ENCODE measurements at regions not wholly inside any gene's neighbourhood (a gene's known extent, or its start where the extent isn't known, plus 50 kb on each side); places are given as distances from the start of the nearest gene placed in this dataset.

- TF ChIP-seq EP300 (IDR thresholded peaks at IDR 0.05; ENCODE audit: borderline replicate concordance) (no peak), TAF1 (IDR thresholded peaks at IDR 0.05; ENCODE audit: low read depth) (no peak), YY1 (IDR thresholded peaks at IDR 0.05; ENCODE audit: low read depth) (no peak), RAD21 (IDR thresholded peaks at IDR 0.05; ENCODE audit: low read depth) (no peak), MAX (IDR thresholded peaks at IDR 0.05) (no peak), ZBTB7A (IDR thresholded peaks at IDR 0.05; ENCODE audit: low read depth) (no peak), USF1 (IDR thresholded peaks at IDR 0.05) (no peak), REST (IDR thresholded peaks at IDR 0.05; ENCODE audit: low read depth) (no peak), CREB1 (IDR thresholded peaks at IDR 0.05; ENCODE audit: low read depth) (no peak), TCF12 (IDR thresholded peaks at IDR 0.05; ENCODE audit: low read depth) (no peak), EGR1 (IDR thresholded peaks at IDR 0.05) (no peak), CEBPB (IDR thresholded peaks at IDR 0.05) (no peak), FOXM1 (IDR thresholded peaks at IDR 0.05; ENCODE audit: borderline replicate concordance, low read depth) (no peak), TEAD4 (IDR thresholded peaks at IDR 0.05) (no peak)
Measured at GRCh38 chr12:53852061-53852460, 86.6 kb upstream of the HOXC13 start.

Measured in Ishikawa (cell line).